ENCODE measurements at regions not wholly inside any gene's neighbourhood (a gene's known extent, or its start where the extent isn't known, plus 50 kb on each side); places are given as distances from the start of the nearest gene placed in this dataset.

DNA sequence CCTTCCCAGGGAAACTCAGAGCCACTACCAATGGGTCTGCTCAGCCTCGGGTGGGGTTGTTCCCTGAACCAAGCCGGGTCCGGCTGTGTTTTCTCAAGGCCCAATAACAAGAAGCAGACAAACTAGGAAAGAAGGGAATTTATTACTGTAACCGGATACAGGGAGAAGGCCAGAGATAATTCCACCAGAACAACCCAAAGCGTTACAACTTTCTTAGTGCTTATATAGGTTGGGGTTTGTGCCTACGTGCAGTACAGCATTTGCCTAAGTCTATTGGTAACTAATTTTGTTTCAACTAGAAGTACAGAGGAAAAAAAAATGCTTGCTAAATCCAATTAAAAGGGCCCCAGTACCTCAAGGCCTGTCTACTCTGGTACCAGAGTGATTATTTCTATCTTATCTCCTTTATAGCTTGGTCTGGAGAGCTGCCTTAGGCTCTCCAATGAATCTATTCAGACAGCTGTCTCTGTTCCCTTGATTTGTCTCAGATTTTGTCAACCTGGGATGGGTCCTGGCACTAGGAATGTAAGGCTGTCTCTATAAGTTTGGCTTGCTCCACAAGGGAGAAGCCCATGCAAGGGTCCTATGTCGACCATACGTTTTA, 57.3 kb upstream of the CCDC190 start:
- DNase-seq: no peak

DNA sequence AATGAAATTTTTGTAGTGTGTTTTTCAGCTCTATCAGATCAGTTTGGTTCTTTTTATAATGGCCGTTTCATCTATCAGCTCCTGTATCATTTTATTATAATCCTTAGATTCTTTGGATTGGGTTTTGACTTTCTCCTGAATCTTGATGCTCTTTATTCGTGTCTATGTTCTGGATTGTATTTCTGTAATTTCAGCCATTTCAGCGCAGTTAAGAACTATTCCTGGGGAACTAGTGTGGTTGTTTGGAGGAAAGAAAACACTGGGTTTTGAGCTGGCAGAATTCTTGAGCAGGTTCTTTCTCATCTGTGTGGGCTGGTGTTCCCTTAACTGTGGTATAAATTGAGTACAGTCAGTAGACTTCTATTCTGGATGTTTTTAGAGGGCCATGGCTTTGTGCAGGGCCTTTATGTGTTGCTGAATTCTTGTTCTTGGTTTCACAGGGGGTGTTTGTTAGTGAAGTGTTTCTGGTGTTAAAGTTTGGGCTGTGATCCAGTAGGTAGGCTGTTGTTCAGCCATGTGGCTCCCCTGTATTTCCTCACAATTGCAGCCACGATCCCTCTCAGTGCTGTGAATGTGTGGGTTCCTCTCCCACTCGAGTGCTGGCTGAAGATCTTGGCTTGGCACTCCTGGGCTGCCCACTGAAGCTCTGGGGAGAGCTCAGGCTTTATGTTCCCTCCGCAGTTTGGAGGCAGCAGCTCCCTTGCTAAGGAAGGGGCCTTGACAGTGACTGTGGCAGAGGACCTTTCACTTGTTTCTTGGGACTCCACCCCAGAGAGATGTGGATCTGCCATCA, 56.0 kb upstream of the CCDC190 start:
- DNase-seq: no peak

DNA sequence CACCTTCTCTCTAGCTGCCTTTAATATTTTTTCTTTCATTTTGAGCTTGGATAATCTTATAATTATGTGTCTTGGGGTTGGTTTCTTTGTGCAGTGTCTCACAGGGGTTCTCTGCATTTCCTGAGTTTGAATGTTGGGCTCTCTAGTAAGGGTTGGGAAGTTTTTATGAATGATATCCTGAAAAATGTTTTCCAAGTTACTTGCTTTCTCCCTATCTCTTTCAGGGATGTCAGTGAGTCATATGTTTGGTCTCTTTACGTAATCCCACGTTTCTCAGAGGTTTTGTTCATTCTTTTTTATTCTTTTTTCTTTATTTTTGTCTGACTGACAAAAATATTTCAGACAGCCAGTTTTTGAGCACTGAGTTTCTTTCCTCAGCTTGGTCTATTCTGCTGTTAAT, 55.4 kb upstream of the CCDC190 start:
- DNase-seq: no peak

DNA sequence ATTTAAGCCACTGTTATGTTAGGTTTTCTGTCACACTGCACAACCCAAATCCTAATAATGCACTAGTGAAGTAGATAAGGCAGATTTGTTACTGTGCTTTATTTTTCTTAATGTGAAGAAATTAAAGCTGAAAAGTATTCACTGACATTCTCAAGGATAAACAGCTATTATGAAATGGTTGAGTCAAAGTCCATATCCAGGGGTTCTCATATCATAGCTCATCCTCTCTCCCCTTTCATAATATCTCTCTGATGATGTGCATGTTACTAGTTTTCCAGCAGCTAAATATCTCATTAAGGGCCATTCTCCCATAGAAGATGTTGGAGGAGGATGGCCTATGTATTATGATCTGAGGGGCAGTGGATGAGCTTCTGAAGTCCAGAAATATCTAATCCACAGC, 53.6 kb upstream of the CCDC190 start:
- no peak for DNase-seq

DNA sequence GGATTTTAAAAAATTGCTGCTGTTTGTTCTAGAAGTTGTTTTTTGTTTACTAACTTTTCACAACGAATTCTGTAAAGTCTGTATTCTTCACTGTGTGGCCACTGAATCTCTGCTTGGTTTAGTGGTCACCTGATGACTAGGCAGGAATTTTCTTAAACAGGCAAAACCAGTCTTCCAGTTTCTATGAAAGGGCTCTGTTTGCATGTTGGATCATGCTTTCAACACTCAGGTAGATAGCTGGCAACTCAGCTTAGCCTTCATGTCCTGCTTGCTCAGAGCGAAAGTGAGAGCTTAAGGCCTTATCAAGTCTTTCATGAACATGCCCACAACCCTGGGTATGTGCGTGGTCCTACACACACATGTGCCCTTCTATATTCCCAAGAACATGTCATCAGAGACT, 52.4 kb upstream of the CCDC190 start:
- DNase-seq: no peak

DNA sequence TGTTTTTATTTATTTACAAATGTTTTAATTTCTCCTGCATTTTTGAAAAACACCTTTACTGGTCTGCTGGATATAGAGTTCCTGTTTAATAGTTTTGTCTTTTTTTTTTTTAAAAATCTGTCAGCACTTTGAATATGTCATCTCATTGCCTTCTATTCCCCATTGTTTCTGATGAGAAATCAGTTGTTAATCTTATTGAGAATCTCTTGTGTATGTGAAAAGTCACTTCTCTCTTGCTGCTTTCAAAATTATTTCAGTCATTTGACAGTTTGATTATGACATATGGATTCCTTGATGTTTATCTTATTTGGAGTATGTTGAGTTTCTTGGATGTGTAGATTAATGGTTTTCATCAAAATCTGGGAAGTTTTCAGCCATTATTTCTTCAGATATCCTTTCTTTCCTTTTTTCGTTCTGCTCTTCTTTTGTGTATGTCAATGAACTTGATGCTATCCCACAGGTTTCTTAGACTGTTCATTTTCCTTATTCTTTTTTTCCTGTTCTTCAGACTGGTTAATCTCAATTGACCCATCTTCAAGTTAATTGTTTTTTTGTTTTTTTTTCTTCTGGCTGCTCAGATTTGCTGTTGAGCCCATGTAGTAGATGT, 51.2 kb upstream of the CCDC190 start:
- DNase-seq: no peak

Measured in inflammatory macrophage treated with lipopolysaccharide for 1 hour (primary cell).